ENCODE measurements at regions not wholly inside any gene's neighbourhood (a gene's known extent, or its start where the extent isn't known, plus 50 kb on each side); places are given as distances from the start of the nearest gene placed in this dataset.

GRCh38 chr13:81664872-81665271 lies 1323.9 kb upstream of the SPRY2 start:
- TF ChIP-seq POLR2A (IDR thresholded peaks at IDR 0.05): no peak
- TF ChIP-seq, protein P1, sequence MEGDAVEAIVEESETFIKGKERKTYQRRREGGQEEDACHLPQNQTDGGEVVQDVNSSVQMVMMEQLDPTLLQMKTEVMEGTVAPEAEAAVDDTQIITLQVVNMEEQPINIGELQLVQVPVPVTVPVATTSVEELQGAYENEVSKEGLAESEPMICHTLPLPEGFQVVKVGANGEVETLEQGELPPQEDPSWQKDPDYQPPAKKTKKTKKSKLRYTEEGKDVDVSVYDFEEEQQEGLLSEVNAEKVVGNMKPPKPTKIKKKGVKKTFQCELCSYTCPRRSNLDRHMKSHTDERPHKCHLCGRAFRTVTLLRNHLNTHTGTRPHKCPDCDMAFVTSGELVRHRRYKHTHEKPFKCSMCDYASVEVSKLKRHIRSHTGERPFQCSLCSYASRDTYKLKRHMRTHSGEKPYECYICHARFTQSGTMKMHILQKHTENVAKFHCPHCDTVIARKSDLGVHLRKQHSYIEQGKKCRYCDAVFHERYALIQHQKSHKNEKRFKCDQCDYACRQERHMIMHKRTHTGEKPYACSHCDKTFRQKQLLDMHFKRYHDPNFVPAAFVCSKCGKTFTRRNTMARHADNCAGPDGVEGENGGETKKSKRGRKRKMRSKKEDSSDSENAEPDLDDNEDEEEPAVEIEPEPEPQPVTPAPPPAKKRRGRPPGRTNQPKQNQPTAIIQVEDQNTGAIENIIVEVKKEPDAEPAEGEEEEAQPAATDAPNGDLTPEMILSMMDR (IDR thresholded peaks at IDR 0.05): no peak
- no peak for TF ChIP-seq POLR2AphosphoS5 (IDR thresholded peaks at IDR 0.05)
